ENCODE measurements at regions not wholly inside any gene's neighbourhood (a gene's known extent, or its start where the extent isn't known, plus 50 kb on each side); places are given as distances from the start of the nearest gene placed in this dataset.

DNA sequence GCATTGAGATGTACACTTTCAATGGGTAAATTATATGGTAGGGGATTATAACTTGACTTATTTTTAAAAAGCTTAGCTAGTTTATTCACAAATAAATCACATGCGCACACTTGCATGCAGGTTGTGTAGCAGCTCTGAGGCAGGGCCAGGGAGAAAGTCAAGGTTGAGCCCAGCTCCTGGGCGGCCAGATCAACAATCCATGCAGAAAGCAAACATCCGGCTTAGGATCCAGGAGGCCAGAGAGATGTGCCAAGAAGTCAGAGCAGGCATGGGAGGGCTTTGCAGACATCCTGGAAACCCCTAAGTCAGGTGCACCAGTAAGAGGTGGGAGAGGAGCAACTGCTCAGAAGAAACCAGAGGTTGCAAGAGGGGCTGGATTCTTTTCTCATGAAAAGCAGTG lies 186.5 kb downstream of the AXIN2 start:
- H3K27ac ChIP-seq (ENCODE audit: low read depth, low read length), result no peak overlapping the region
- no peaks in the 10 kb centered on the region for H4K20me1 ChIP-seq (ENCODE audit: insufficient read depth, low read length)
- no peak overlapping the region for H3K4me3 ChIP-seq (ENCODE audit: insufficient read depth, low read depth, low read length)
- no peak for FAIRE-seq
- TF ChIP-seq, protein P1, sequence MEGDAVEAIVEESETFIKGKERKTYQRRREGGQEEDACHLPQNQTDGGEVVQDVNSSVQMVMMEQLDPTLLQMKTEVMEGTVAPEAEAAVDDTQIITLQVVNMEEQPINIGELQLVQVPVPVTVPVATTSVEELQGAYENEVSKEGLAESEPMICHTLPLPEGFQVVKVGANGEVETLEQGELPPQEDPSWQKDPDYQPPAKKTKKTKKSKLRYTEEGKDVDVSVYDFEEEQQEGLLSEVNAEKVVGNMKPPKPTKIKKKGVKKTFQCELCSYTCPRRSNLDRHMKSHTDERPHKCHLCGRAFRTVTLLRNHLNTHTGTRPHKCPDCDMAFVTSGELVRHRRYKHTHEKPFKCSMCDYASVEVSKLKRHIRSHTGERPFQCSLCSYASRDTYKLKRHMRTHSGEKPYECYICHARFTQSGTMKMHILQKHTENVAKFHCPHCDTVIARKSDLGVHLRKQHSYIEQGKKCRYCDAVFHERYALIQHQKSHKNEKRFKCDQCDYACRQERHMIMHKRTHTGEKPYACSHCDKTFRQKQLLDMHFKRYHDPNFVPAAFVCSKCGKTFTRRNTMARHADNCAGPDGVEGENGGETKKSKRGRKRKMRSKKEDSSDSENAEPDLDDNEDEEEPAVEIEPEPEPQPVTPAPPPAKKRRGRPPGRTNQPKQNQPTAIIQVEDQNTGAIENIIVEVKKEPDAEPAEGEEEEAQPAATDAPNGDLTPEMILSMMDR (IDR thresholded peaks at IDR 0.05; ENCODE audit: insufficient read depth, low read depth, low read length), result no peak
- no peak for TF ChIP-seq EZH2 (IDR thresholded peaks at IDR 0.05; ENCODE audit: insufficient read depth, low read length)
- no peaks in the 10 kb centered on the region for H3K27me3 ChIP-seq (ENCODE audit: insufficient read depth, low read length)
- Mint-ChIP-seq H3K36me3 (ENCODE audit: low read depth, unreplicated experiment) (peaks cover 2% of the 10 kb centered on the region), H3K4me3 (ENCODE audit: unreplicated experiment) (no peak overlapping the region), H3K27ac (ENCODE audit: unreplicated experiment) (no peak overlapping the region), H3K4me1 (ENCODE audit: low read depth, unreplicated experiment) (no peaks in the 10 kb centered on the region), H3K27me3 (ENCODE audit: low read depth, unreplicated experiment) (peaks cover 18% of the 10 kb centered on the region), H3K9me3 (ENCODE audit: unreplicated experiment) (peaks cover 6% of the 10 kb centered on the region)
- no peaks in the 10 kb centered on the region for H3K4me1 ChIP-seq (ENCODE audit: insufficient read depth, low read length)
- no peak for DNase-seq (ENCODE audit: low read depth)
- H3K36me3 ChIP-seq (ENCODE audit: insufficient read depth, low read length), result no peaks in the 10 kb centered on the region
- H3K79me2 ChIP-seq (ENCODE audit: insufficient read depth, low read length), result no peaks in the 10 kb centered on the region
- H3K9me3 ChIP-seq (ENCODE audit: insufficient read depth, low read depth, low read length), result no peaks in the 10 kb centered on the region
- H3K4me2 ChIP-seq (ENCODE audit: low read length), result no peak overlapping the region
- H2AFZ ChIP-seq (ENCODE audit: low read depth, low read length), result no peak overlapping the region
- no peak overlapping the region for H3K9ac ChIP-seq (ENCODE audit: low read length)

DNA sequence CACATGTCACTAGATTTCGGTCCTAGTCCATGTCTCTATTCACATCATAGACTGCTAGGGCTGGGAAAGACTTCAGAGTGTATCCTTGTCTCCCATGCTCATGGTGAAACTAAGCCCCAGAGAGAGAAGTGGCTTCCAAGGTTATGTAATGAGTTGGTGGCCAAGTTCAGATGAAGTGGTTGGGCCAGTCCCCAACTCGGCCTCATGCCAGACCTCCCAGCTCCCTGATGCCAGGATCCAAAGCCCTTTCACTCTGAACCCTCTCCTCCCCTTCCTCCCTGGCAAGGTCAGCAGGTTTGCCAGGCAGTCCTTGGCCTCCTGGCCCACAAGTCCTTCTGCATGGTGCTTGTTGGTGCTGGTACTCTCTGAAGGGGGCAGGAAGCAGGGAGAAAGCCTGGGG lies 189.7 kb downstream of the AXIN2 start:
- FAIRE-seq, result no peak
- Histone ChIP-seq H3K4me2 (ENCODE audit: low read length) (no peak overlapping the region), H3K4me3 (ENCODE audit: insufficient read depth, low read depth, low read length) (no peak overlapping the region), H3K27me3 (ENCODE audit: insufficient read depth, low read length) (no peaks in the 10 kb centered on the region), H3K79me2 (ENCODE audit: insufficient read depth, low read length) (no peaks in the 10 kb centered on the region), H3K9ac (ENCODE audit: low read length) (no peak overlapping the region), H4K20me1 (ENCODE audit: insufficient read depth, low read length) (no peaks in the 10 kb centered on the region), H2AFZ (ENCODE audit: low read depth, low read length) (no peak overlapping the region), H3K4me1 (ENCODE audit: insufficient read depth, low read length) (no peaks in the 10 kb centered on the region), H3K27ac (ENCODE audit: low read depth, low read length) (no peak overlapping the region), H3K9me3 (ENCODE audit: insufficient read depth, low read depth, low read length) (no peaks in the 10 kb centered on the region), H3K36me3 (ENCODE audit: insufficient read depth, low read length) (no peaks in the 10 kb centered on the region)
- no peak for DNase-seq (ENCODE audit: low read depth)
- Mint-ChIP-seq H3K4me3 (ENCODE audit: unreplicated experiment) (no peak overlapping the region), H3K9me3 (ENCODE audit: unreplicated experiment) (peaks cover 1% of the 10 kb centered on the region), H3K4me1 (ENCODE audit: low read depth, unreplicated experiment) (no peaks in the 10 kb centered on the region), H3K27me3 (ENCODE audit: low read depth, unreplicated experiment) (peaks cover 7% of the 10 kb centered on the region), H3K36me3 (ENCODE audit: low read depth, unreplicated experiment) (peaks cover under 1% of the 10 kb centered on the region), H3K27ac (ENCODE audit: unreplicated experiment) (no peak overlapping the region)
- TF ChIP-seq, protein P1 (IDR thresholded peaks at IDR 0.05; ENCODE audit: insufficient read depth, low read depth, low read length), result no peak
- TF ChIP-seq EZH2 (IDR thresholded peaks at IDR 0.05; ENCODE audit: insufficient read depth, low read length), result no peak

DNA sequence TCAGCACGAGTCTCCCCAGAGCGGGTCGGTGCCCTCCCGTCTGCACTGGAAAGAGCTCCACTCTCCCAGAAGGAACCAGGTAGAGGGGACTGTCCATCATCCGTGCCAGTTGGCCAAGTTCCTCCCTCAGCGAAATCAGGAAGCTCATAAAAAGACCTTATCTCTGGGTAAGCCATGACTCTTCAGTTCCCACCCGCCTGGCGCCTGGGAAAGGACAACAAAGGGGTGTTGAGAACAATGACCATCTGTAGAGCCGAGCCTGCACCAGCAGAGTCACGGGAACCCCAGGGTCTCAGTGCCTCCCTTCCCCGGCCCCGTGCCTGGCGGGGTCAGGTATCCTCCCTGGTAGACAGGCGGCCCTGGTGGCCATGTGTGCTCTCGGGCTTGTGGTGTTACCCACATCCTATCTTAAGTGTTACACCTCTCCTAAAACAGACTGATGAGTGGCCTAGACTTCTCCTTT lies 190.7 kb downstream of the AXIN2 start:
- Histone ChIP-seq H3K4me3 (ENCODE audit: insufficient read depth, low read depth, low read length) (no peak overlapping the region), H3K27ac (ENCODE audit: low read depth, low read length) (no peak overlapping the region), H3K4me1 (ENCODE audit: insufficient read depth, low read length) (no peaks in the 10 kb centered on the region), H3K27me3 (ENCODE audit: insufficient read depth, low read length) (no peaks in the 10 kb centered on the region), H3K36me3 (ENCODE audit: insufficient read depth, low read length) (no peaks in the 10 kb centered on the region), H3K4me2 (ENCODE audit: low read length) (no peak overlapping the region), H3K9me3 (ENCODE audit: insufficient read depth, low read depth, low read length) (no peaks in the 10 kb centered on the region), H3K9ac (ENCODE audit: low read length) (no peak overlapping the region), H3K79me2 (ENCODE audit: insufficient read depth, low read length) (no peaks in the 10 kb centered on the region), H2AFZ (ENCODE audit: low read depth, low read length) (no peak overlapping the region), H4K20me1 (ENCODE audit: insufficient read depth, low read length) (no peaks in the 10 kb centered on the region)
- no peak overlapping the region for H3K4me3 Mint-ChIP-seq (ENCODE audit: unreplicated experiment)
- no peak for TF ChIP-seq EZH2 (IDR thresholded peaks at IDR 0.05; ENCODE audit: insufficient read depth, low read length)
- TF ChIP-seq, protein P1 (IDR thresholded peaks at IDR 0.05; ENCODE audit: insufficient read depth, low read depth, low read length), result no peak
- no peaks in the 10 kb centered on the region for H3K36me3 Mint-ChIP-seq (ENCODE audit: low read depth, unreplicated experiment)
- FAIRE-seq (no peak), DNase-seq (ENCODE audit: low read depth) (no peak)
- no peaks in the 10 kb centered on the region for H3K9me3 Mint-ChIP-seq (ENCODE audit: unreplicated experiment)
- H3K4me1 Mint-ChIP-seq (ENCODE audit: low read depth, unreplicated experiment), result no peaks in the 10 kb centered on the region
- H3K27me3 Mint-ChIP-seq (ENCODE audit: low read depth, unreplicated experiment), result peaks cover 12% of the 10 kb centered on the region
- H3K27ac Mint-ChIP-seq (ENCODE audit: unreplicated experiment), result no peak overlapping the region

Measured in astrocyte (in vitro differentiated cells and primary cell).